NCI-H510A treated with DMSO at 0.1 percent for 48 hours (cell line): ENCODE measurements at regions not wholly inside any gene's neighbourhood (a gene's known extent, or its start where the extent isn't known, plus 50 kb on each side); places are given as distances from the start of the nearest gene placed in this dataset.

ENCODE experiments used
- DNase-seq: peaks from one replicate; lab custom pipeline; 2025; lab: John Stamatoyannopoulos, UW

- DNase-seq, result peak; percentile 24
Measured at GRCh38 chr2:176647325-176648165, 378.3 kb downstream of the MTX2 start.

GRCh38 chr2:176648700-176649297, 379.6 kb downstream of the MTX2 start:
- DNase-seq, result peak; percentile 53

- no peak for DNase-seq
Measured at GRCh38 chr2:176650104-176650837, 381.0 kb downstream of the MTX2 start.

GRCh38 chr2:176650838-176651555, 381.8 kb downstream of the MTX2 start:
- DNase-seq, result no peak

- peak; percentile 82 for DNase-seq
Measured at GRCh38 chr2:176652300-176653182, 383.3 kb downstream of the MTX2 start.

- peak; percentile 89 for DNase-seq
Measured at GRCh38 chr2:176653479-176654443, 384.5 kb downstream of the MTX2 start.

GRCh38 chr2:176656038-176656775, 387.0 kb downstream of the MTX2 start:
- DNase-seq, result no peak

GRCh38 chr2:176656776-176657140, 387.5 kb downstream of the MTX2 start:
- DNase-seq, result no peak

- DNase-seq, result no peak
Measured at GRCh38 chr2:176657393-176657792, 388.2 kb downstream of the MTX2 start.

GRCh38 chr2:176658708-176659107, 389.5 kb downstream of the MTX2 start:
- no peak for DNase-seq

- DNase-seq, result no peak
Measured at GRCh38 chr2:176662753-176663152, 393.5 kb downstream of the MTX2 start.

- DNase-seq, result no peak
Measured at GRCh38 chr2:176664478-176664877, 395.2 kb downstream of the MTX2 start.

GRCh38 chr2:176665086-176665485, 395.8 kb downstream of the MTX2 start:
- DNase-seq, result no peak

GRCh38 chr2:176668912-176669311, 399.7 kb downstream of the MTX2 start:
- no peak for DNase-seq

GRCh38 chr2:176669398-176670174, 400.3 kb downstream of the MTX2 start:
- DNase-seq, result no peak

- DNase-seq, result no peak
Measured at GRCh38 chr2:176675271-176675949, 406.2 kb downstream of the MTX2 start.

GRCh38 chr2:176677746-176678265, 408.6 kb downstream of the MTX2 start:
- DNase-seq, result no peak

GRCh38 chr2:176678571-176678970, 409.3 kb downstream of the MTX2 start:
- no peak for DNase-seq
